ENCODE measurements at regions not wholly inside any gene's neighbourhood (a gene's known extent, or its start where the extent isn't known, plus 50 kb on each side); places are given as distances from the start of the nearest gene placed in this dataset.

GRCh38 chr3:82495655-82496054, 734.2 kb upstream of the GBE1 start:
- no peak for TF ChIP-seq ZFX (IDR thresholded peaks at IDR 0.05)
- no peak for TF ChIP-seq CTCF (conservative IDR thresholded peaks at IDR 0.05)
- H3K27ac ChIP-seq, result no peak overlapping the region

- TF ChIP-seq CTCF (conservative IDR thresholded peaks at IDR 0.05) (no peak), ZFX (IDR thresholded peaks at IDR 0.05) (no peak)
- H3K27ac ChIP-seq, result no peak overlapping the region
These were observed 733.6 kb upstream of the GBE1 start for GRCh38 chr3:82494977-82495489.

- no peak for TF ChIP-seq CTCF (conservative IDR thresholded peaks at IDR 0.05)
- TF ChIP-seq ZFX (IDR thresholded peaks at IDR 0.05), result no peak
- no peak overlapping the region for H3K27ac ChIP-seq
These were observed 732.4 kb upstream of the GBE1 start for GRCh38 chr3:82493858-82494257.

GRCh38 chr3:82475306-82475705, 713.9 kb upstream of the GBE1 start:
- H3K27ac ChIP-seq, result no peak overlapping the region
- TF ChIP-seq ZFX (IDR thresholded peaks at IDR 0.05), result no peak
- no peak for TF ChIP-seq CTCF (conservative IDR thresholded peaks at IDR 0.05)

- no peak for TF ChIP-seq CTCF (conservative IDR thresholded peaks at IDR 0.05)
- no peak for TF ChIP-seq ZFX (IDR thresholded peaks at IDR 0.05)
- no peak overlapping the region for H3K27ac ChIP-seq
These were observed 713.3 kb upstream of the GBE1 start for GRCh38 chr3:82474711-82475110.

- no peak for TF ChIP-seq ZFX (IDR thresholded peaks at IDR 0.05)
- TF ChIP-seq CTCF (conservative IDR thresholded peaks at IDR 0.05), result no peak
These were observed 712.6 kb upstream of the GBE1 start for GRCh38 chr3:82473864-82474541.

GRCh38 chr3:82467051-82467450, 705.6 kb upstream of the GBE1 start:
- no peak for TF ChIP-seq CTCF (conservative IDR thresholded peaks at IDR 0.05)
- TF ChIP-seq ZFX (IDR thresholded peaks at IDR 0.05), result no peak
- H3K27ac ChIP-seq, result no peak overlapping the region

More at GRCh38 chr3:82473864-82474541, 712.6 kb upstream of the GBE1 start:
- H3K27ac ChIP-seq, result no peak overlapping the region
